ENCODE measurements at regions not wholly inside any gene's neighbourhood (a gene's known extent, or its start where the extent isn't known, plus 50 kb on each side); places are given as distances from the start of the nearest gene placed in this dataset.
A peak's percentile ranks its signal among the peaks of the same experiment; 100 is the strongest.
"Not testable (repeated sequence)": the region's sequence is repeated elsewhere in the genome, so short reads cannot be mapped to it uniquely, and the experiment has no call there.

GRCh38 chr14:38419579-38419978, 163.7 kb upstream of the CLEC14A start:
- DNase-seq (ENCODE audit: low spot score): no peak

GRCh38 chr14:38412654-38413053, 156.8 kb upstream of the CLEC14A start:
- peak; percentile 59 for DNase-seq (ENCODE audit: low spot score)

GRCh38 chr14:38410442-38410841, 154.5 kb upstream of the CLEC14A start:
- DNase-seq (ENCODE audit: low spot score): no peak

- DNase-seq (ENCODE audit: low spot score): no peak
Measured at GRCh38 chr14:38409071-38409705, 153.3 kb upstream of the CLEC14A start.

DNA sequence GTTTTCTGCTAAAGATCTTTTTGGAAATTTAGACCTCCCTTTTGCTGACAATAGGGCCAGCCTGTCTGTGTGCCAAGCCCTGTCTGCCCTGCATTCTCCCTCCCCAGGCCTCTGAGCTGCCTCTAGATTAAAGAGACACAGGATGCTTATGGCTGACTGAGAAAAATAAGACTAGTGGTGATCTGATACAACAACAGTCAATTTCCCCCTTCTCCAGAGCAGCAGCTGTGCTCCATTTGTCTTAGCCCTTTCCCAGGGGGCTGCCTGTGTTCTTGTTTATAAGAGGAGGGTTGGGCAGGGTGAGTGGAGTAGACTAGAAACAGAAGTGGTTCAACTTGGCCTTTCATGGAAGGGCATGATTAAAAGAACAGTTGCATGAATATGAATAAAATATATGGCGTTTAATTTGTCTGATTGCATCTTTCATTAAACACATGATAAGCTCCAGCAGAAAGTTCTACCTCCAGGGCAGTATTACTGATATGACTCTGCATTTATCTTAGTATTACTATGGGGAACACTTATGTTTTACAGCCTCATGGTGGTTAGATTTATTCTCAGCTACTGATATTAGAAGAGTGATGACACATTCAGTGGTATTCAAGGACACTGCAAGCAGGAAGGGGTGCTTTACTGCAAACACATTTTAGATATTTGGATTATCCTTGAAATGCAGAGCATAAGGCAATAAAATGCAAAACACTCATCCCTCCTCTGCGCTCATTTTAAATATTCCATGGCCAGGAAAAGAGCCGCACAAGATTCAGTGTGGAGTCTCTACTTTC, 150.2 kb upstream of the CLEC14A start:
- no peak for DNase-seq (ENCODE audit: low spot score)

DNA sequence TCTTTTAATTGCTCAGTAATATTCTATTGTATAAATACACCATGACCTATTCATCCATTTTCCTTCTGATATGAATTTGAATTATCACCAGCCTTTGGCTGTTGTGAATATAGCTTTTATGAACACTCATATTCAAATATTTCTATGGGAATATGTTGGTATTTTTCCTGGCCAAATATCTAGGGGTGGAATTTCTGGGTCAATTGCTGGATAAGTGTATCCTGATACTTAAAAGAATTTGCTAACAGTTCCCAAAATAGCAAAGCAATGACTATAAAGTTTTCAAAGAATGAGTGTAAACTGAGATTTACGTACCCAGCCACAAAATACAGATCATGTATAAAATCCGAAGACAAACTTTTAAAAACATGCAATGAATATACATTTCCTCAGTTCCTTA, 148.7 kb upstream of the CLEC14A start:
- DNase-seq (ENCODE audit: low spot score): no peak

DNA sequence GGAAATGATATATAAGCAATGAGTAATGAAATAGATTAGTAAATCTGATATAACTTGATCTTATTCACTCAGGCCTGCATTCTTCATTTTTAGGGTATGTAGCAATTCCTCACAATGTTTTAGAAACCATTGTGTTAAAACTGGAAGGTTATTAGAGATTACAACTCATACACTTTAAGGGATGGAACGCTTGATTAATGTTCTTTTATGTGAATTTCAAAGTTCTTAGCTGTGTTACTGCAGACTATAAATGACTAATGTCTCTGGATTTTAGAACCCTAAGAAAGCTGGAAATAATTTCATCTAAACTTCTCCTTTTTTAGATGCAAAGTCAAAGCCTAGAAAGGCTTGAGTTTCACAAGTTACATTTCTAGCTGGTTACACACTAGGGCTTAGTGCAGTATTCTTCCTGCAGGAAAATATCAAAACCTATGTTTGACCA, 148.2 kb upstream of the CLEC14A start:
- no peak for DNase-seq (ENCODE audit: low spot score)

- no peak for DNase-seq (ENCODE audit: low spot score)
Measured at GRCh38 chr14:38400751-38401150, 144.9 kb upstream of the CLEC14A start.

DNA sequence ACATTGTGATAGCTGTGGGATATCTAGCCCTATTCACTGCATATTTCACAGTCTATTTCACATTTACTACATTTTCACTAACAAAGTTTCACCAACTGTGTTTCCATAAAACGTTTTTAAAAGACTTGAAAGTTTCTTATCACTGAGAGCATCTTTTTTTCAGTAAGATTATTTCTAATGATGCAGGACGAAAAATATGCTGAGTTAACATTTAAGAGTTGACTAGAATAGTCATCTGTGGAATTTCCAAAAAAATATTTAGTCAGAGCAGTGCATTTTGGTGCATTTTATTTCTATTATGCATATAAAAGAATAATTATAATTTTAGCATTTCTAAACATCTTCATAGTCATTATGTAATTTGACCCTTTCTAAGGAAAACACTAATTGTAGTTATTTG, 143.8 kb upstream of the CLEC14A start:
- DNase-seq (ENCODE audit: low spot score): no peak

DNA sequence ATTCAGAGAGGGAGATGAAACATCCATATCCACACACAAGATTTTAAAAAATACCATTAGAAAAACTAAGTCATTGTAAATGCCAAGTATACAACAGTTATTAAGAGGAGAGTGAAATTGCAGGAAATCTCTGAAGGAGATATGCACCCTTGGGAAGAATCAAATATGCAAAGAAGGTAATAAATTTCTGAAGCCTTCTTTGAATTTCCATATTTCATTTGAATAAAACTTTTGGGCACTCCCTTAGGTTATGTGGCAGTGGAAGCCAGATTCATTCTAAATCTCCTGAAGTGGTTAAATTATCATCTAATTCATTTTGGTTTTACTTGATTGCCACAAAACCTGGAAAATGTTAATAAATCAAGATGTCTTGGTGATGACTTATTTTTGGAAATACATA, 138.9 kb upstream of the CLEC14A start:
- no peak for DNase-seq (ENCODE audit: low spot score)

DNA sequence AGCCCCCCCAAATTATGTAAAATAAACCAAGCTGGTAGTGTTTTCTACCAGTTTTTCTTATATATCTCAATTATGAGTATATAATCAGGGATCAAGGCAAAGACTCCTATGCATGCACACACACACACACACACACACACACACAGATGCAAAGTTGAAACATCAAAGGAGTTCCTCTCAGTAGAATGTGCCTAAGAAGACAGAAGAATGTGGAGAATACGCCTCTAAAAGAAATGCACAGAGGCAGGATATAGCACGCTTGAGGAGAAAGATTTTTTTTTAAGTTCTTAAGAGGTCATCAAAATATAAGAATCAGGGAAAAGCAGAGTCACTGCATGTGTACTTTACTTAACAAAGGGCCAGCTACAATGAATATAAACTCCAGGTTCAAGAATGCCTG, 138.2 kb upstream of the CLEC14A start:
- no peak for DNase-seq (ENCODE audit: low spot score)

- no peak for DNase-seq (ENCODE audit: low spot score)
Measured at GRCh38 chr14:38391334-38391733, 135.4 kb upstream of the CLEC14A start.

GRCh38 chr14:38389681-38390080, 133.8 kb upstream of the CLEC14A start:
- DNase-seq (ENCODE audit: low spot score): no peak

DNA sequence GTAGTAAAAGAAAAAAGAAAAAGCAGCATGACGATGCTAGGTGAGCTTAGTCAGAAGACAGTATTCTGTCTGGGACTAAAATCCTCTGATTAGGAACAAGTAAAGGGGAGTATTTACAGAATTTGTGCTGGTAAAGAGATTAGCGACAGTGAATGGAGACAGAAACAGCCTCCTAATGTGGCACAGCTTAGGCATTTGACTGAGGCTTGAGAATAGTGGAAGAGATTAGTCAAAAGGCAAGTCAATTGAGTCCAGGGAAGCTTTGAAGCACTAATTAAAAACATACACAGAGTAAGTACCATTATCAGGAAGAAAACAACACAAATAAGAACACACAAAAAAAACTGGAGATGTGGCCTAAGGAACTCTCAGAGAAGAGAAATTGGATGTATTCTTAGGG, 131.9 kb upstream of the CLEC14A start:
- no peak for DNase-seq (ENCODE audit: low spot score)

- no peak for DNase-seq (ENCODE audit: low spot score)
Measured at GRCh38 chr14:38385836-38386235, 129.9 kb upstream of the CLEC14A start.

DNA sequence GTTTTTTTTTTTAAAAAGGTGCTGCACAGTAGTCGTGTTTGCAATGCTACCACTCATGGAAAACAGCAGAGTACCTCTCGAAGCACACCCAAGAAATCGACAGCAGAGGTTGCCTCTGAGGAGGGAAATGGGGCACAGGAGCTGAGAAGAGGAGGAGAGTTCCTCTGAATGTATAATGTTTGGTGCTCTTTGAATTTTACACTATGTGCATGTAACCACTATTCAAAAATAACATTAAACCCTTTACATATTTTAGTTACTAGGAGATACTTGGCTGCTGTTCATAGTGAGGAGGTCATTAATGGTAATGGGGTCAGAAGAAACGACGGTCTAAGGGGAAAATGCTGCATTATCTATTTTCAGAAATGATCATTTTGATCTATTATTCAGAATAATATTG, 129.4 kb upstream of the CLEC14A start:
- DNase-seq (ENCODE audit: low spot score): no peak

GRCh38 chr14:38384741-38385140, 128.8 kb upstream of the CLEC14A start:
- DNase-seq (ENCODE audit: low spot score): no peak

DNA sequence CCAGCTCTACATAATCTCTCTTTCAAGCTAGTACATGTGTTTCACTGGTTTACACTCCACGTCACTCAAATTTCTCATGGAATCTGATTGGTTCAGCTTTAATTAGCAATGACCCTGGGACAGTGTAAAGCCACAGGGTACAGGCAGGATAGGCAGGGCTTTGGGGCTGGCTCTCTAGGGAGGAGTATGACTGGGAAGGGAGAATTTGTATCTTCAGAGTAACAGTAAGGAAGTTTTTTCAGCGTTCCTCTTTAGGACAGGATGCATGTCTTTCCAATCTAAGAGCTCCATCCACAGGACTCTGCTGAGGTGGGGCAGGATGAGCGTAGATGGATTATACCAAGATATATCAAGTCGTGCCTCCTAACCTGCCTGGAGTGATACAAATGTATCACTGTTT, 112.0 kb upstream of the CLEC14A start:
- no peak for DNase-seq (ENCODE audit: low spot score)

DNA sequence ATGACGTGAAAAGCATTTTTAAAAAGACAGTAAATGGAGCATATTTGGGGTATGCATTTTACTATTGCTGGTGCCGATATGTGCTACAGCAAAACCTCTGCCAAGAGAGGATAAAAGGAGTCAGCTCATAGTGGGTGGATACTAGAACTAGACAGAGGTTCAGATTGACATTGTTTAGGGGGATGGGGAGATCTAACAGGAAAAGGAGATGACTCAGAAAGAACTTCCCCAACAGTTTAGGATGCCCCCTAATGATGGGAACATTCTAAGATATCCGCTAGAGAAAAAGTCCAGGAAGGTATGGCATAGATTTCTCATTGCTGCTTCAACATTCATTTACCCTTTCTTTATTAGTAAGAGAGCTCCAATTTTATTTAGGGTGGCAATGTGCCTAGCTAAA, 110.5 kb upstream of the CLEC14A start:
- no peak for DNase-seq (ENCODE audit: low spot score)

GRCh38 chr14:38363217-38363616, 107.3 kb upstream of the CLEC14A start:
- DNase-seq (ENCODE audit: low spot score): no peak

DNA sequence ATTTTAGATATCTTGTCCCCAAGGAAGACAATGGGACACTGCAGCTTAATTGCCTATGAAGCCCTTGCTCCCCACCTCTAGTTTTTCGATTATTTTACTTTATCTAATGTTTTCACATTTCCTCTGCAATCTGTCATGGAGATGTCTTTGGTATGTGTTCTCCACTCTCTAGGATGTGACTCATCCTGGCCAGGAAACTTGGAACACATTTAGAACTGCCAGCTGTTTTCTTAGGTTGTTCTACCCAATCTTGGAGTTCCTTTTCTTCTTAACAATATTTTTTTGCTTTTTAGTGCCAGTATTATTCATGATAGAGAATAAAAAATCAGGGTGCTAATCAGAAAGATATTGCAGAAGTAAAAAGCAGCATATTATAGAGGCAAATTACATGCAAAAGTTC, 101.7 kb upstream of the CLEC14A start:
- no peak for DNase-seq (ENCODE audit: low spot score)

GRCh38 chr14:38355473-38355872, 99.6 kb upstream of the CLEC14A start:
- DNase-seq (ENCODE audit: low spot score): not testable (repeated sequence)

DNA sequence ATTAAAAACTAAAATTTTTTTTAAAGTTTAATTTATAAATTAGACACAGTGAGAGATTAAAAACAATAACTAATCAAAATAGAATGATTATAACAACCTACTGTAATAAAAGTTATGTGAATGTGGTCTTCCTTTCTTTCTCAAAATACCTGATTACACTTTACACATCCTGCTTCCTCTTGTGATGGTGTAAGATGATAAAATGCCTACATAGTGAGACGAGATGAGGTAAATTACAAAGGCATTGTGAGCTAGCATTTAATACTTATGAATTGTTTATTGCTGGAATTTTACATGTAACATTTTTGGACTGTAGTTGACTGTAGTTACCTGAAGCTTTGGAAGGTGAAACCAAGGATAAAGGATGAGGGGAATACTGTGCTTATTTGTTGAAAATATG, 94.2 kb upstream of the CLEC14A start:
- no peak for DNase-seq (ENCODE audit: low spot score)
